ENCODE measurements at regions not wholly inside any gene's neighbourhood (a gene's known extent, or its start where the extent isn't known, plus 50 kb on each side); places are given as distances from the start of the nearest gene placed in this dataset.

- TF ChIP-seq POLR2AphosphoS5 (IDR thresholded peaks at IDR 0.05; ENCODE audit: low read depth, low read length) = no peak
- no peak for TF ChIP-seq SPI1 (IDR thresholded peaks at IDR 0.05; ENCODE audit: low read depth, low read length)
- TF ChIP-seq POLR2A (IDR thresholded peaks at IDR 0.05; ENCODE audit: low read depth, low read length) = no peak
- TF ChIP-seq TAF1 (IDR thresholded peaks at IDR 0.05; ENCODE audit: low read depth, low read length) = no peak
- TF ChIP-seq POU2F2 (IDR thresholded peaks at IDR 0.05; ENCODE audit: low read depth, low read length) = no peak
- no peak for TF ChIP-seq PAX5 (IDR thresholded peaks at IDR 0.05; ENCODE audit: insufficient read depth, low read length, severe bottlenecking)
These were observed 88.4 kb upstream of the NPAS2 start for GRCh38 chr2:100731535-100731981.
